Nephron (organoid): ENCODE measurements at regions not wholly inside any gene's neighbourhood (a gene's known extent, or its start where the extent isn't known, plus 50 kb on each side); places are given as distances from the start of the nearest gene placed in this dataset.

Experiments used
- H3K27ac Mint-ChIP-seq, 3 experiments: 2 replicates each; pipeline ENCODE4 v1.8.0; 2020; ENCODE audit warnings: mixed read lengths in 3 of 3, mild to moderate bottlenecking in 2 of 3, moderate library complexity in 1 of 3
- H3K27me3 Mint-ChIP-seq: 2 replicates; pipeline ENCODE4 v1.8.0; 2021; ENCODE audit warnings: low read depth, mild to moderate bottlenecking, moderate library complexity, mixed read lengths
- H3K36me3 Mint-ChIP-seq: 2 replicates; pipeline ENCODE4 v1.8.0; 2020; ENCODE audit warnings: low read depth, mixed read lengths
- H3K4me1 Mint-ChIP-seq: 2 replicates; pipeline ENCODE4 v1.8.0; 2020; ENCODE audit warnings: mixed read lengths
- H3K4me3 Mint-ChIP-seq, 3 experiments: 2 replicates each; pipeline ENCODE4 v1.8.0; 2020; ENCODE audit warnings: mild to moderate bottlenecking in 3 of 3, mixed read lengths in 3 of 3, moderate library complexity in 2 of 3
- H3K9me3 Mint-ChIP-seq: 2 replicates; pipeline ENCODE4 v1.8.0; 2020; ENCODE audit warnings: mixed read lengths
- TF ChIP-seq, protein P1 (sequence below), 3 experiments: fragments of 200-600 bp; sonication (generic); IDR thresholded peaks; one replicate each; pipeline ENCODE4 v1.5.0; 2021; ENCODE audit warnings: antibody characterized with exemption in 3 of 3; ENCODE audit not compliant: unreplicated experiment in 3 of 3

DNA sequence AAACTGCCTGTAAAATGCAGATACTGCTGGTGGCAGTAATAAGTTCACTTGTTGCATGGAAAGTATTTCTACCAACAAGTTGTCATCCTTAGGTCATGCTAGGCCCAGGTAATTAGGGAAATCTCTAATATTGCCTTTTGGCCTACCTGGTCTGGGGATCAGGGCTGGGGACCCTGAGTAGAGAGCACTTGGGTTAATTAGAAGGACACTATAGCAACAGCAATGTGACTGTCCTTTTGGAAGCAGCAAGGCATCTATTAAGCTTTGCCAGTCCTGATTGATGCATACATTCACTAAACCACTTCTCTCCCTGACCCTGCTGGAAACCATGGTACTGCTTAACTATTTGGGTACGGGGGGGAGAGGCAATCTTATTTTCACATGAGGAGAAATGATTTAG is 86.5 kb upstream of the GNAZ start:
- Mint-ChIP-seq H3K9me3 (peaks cover 30% of the 10 kb centered on the region), H3K27ac (no peak overlapping the region)
- TF ChIP-seq, protein P1, sequence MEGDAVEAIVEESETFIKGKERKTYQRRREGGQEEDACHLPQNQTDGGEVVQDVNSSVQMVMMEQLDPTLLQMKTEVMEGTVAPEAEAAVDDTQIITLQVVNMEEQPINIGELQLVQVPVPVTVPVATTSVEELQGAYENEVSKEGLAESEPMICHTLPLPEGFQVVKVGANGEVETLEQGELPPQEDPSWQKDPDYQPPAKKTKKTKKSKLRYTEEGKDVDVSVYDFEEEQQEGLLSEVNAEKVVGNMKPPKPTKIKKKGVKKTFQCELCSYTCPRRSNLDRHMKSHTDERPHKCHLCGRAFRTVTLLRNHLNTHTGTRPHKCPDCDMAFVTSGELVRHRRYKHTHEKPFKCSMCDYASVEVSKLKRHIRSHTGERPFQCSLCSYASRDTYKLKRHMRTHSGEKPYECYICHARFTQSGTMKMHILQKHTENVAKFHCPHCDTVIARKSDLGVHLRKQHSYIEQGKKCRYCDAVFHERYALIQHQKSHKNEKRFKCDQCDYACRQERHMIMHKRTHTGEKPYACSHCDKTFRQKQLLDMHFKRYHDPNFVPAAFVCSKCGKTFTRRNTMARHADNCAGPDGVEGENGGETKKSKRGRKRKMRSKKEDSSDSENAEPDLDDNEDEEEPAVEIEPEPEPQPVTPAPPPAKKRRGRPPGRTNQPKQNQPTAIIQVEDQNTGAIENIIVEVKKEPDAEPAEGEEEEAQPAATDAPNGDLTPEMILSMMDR (IDR thresholded peaks at IDR 0.05; ENCODE audit: unreplicated experiment in 3 of 3): no peak

DNA sequence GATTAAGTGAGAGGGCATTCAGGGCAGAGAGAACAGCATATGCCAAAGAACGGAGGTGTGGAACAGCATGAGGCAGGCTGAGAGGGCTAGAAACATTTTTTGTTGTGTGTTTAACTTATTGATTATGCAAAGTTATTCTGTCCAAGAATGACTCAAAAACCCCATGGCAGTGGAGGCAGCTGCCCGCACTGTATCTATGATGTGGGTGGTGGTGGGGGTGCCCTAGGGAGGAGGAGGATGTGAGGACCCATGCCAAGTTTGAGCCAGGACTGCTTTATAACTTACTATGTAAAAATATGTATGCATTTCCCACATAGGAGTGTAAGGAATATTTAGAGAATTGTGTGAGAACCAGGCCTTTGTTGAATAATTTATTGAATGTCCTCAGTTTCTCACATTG is 85.4 kb upstream of the GNAZ start:
- Mint-ChIP-seq H3K4me1 (no peaks in the 10 kb centered on the region), H3K27ac (no peak overlapping the region), H3K4me3 (no peak overlapping the region)

More for the DNA sequence above, 86.5 kb upstream of the GNAZ start:
- Mint-ChIP-seq H3K4me1 (no peaks in the 10 kb centered on the region), H3K4me3 (no peak overlapping the region), H3K36me3 (no peaks in the 10 kb centered on the region), H3K27me3 (peaks cover 3% of the 10 kb centered on the region)

DNA sequence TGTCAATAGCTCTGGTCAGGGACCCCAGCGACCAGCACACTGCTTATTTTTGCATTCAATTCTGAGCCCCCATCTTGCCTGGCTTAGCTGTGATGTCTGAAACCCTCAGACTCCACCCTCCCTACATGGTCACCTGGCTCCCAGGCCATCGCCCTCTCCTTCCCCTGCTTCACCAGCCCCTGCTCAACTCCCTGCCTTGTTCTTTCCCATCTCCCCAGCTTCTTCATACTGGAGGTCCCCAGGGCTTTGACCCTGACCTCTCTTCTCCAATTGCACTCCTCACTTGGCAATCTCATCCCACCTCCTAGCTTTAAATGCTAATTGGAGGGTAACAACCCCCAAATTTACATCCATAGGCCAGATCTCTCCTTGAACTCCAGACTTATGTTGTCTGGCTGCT is 84.3 kb upstream of the GNAZ start:
- TF ChIP-seq, protein P1 (IDR thresholded peaks at IDR 0.05; ENCODE audit: unreplicated experiment in 3 of 3): no peak
- no peaks in the 10 kb centered on the region for H3K36me3 Mint-ChIP-seq
- no peak overlapping the region for H3K4me3 Mint-ChIP-seq
- no peak overlapping the region for H3K27ac Mint-ChIP-seq
- H3K9me3 Mint-ChIP-seq: peaks cover 16% of the 10 kb centered on the region
- H3K4me1 Mint-ChIP-seq: no peaks in the 10 kb centered on the region
- peaks cover 8% of the 10 kb centered on the region for H3K27me3 Mint-ChIP-seq

More for the DNA sequence above, 85.4 kb upstream of the GNAZ start:
- peaks cover 8% of the 10 kb centered on the region for H3K27me3 Mint-ChIP-seq
- TF ChIP-seq, protein P1 (IDR thresholded peaks at IDR 0.05; ENCODE audit: unreplicated experiment in 3 of 3): no peak
- H3K36me3 Mint-ChIP-seq: no peaks in the 10 kb centered on the region
- H3K9me3 Mint-ChIP-seq: peaks cover 23% of the 10 kb centered on the region

DNA sequence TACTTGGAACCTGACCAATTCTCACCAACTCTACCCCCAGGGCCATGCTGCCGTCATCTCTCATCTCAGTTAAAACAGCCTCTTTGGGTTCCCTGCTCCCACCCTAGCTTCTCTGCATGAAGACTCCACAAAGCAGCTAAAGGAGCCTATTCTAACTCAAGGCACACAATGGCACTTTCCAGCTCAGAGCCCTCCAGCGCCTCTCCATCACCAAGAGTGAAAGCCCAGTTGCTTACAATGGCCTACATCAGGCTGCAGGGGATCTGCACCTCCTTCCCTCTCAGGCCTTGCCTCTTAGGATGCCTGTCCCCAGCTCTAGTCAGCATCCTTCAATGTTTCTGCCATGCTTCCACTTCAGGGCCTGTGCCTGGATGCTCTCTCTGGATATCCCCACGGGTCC is 83.7 kb upstream of the GNAZ start:
- H3K9me3 Mint-ChIP-seq: peaks cover 14% of the 10 kb centered on the region
- no peak overlapping the region for H3K27ac Mint-ChIP-seq
- TF ChIP-seq, protein P1 (IDR thresholded peaks at IDR 0.05; ENCODE audit: unreplicated experiment in 3 of 3): no peak
- H3K4me3 Mint-ChIP-seq: no peak overlapping the region
- no peaks in the 10 kb centered on the region for H3K4me1 Mint-ChIP-seq
- H3K36me3 Mint-ChIP-seq: no peaks in the 10 kb centered on the region
- peaks cover 8% of the 10 kb centered on the region for H3K27me3 Mint-ChIP-seq

DNA sequence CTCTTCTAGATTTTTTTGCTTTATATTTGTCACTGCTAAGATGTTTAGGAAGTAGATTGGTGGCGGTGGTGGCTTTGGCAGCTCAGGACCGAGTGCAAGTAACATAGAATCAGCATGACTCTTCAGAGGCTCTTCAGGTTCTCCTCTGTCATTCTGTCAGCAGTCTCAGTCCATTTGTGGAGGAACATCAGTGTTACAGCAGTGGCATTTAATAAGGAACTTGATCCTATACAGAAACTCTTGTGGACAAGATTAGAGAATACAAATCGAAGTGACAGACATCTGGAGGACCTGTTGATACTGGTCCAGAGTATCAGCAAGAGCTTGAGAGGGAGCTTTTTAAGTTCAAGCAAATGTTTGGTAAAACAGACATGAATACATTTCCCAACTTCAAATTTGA is 82.2 kb upstream of the GNAZ start:
- H3K9me3 Mint-ChIP-seq: peaks cover 3% of the 10 kb centered on the region
- no peaks in the 10 kb centered on the region for H3K36me3 Mint-ChIP-seq
- H3K27ac Mint-ChIP-seq: no peak overlapping the region
- H3K27me3 Mint-ChIP-seq: peaks cover 13% of the 10 kb centered on the region
- no peaks in the 10 kb centered on the region for H3K4me1 Mint-ChIP-seq
- H3K4me3 Mint-ChIP-seq: no peak overlapping the region
- TF ChIP-seq, protein P1 (IDR thresholded peaks at IDR 0.05; ENCODE audit: unreplicated experiment in 3 of 3): no peak

DNA sequence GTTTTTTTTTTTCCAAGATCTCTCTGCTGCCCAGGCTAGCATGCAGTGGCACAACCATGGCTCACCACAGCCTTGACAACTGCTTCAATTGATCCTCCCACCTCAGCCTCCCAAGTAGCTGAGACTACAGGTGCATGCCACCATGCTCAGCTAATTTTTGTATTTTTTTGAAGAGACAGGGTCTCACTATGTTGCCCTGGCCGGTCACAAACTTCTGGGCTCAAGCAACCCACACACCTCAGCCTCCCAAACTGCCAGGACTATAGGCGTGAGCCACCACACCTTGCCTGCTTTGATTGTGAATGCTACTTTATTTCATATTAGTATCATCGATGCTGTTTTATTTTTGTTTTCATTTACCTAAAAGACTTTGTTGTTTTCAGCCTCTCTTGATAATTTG is 81.5 kb upstream of the GNAZ start:
- TF ChIP-seq, protein P1 (IDR thresholded peaks at IDR 0.05; ENCODE audit: unreplicated experiment in 3 of 3): no peak
- H3K4me1 Mint-ChIP-seq: no peaks in the 10 kb centered on the region
- H3K27me3 Mint-ChIP-seq: peaks cover 10% of the 10 kb centered on the region
- no peak overlapping the region for H3K4me3 Mint-ChIP-seq
- H3K27ac Mint-ChIP-seq: no peak overlapping the region
- H3K9me3 Mint-ChIP-seq: no peaks in the 10 kb centered on the region
- no peaks in the 10 kb centered on the region for H3K36me3 Mint-ChIP-seq
